ENCODE measurements at regions not wholly inside any gene's neighbourhood (a gene's known extent, or its start where the extent isn't known, plus 50 kb on each side); places are given as distances from the start of the nearest gene placed in this dataset.

DNA sequence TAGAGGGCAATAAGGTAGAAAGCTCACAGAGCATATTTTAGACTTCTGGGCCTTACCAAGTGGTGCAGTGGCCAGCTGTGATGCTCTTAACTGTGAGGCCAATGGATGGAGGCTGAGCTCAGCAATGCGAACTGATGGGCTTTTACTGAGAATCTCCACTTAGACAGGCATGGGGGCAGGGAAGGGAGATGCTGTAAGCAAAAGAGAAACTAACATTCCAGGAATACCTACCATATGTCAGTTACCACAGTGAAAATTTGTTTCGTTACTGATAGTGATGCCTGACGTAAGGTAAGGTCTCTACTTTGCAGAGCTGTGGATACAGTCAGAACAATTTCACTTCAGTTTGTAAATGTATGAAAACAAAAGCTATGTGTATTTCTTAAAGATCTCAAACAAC, 250.6 kb upstream of the ZFHX3 start:
- DNase-seq (ENCODE audit: low read depth in 1 of 2, low spot score in 1 of 2), result no peak
- no peak for TF ChIP-seq JUND (IDR thresholded peaks at IDR 0.05; ENCODE audit: low read depth)
- in situ Hi-C loops (cut with HindIII; ENCODE audit: low pct_unique_long_range_greater_than_20kb, low sequenced_read_pairs), result no loop called here

DNA sequence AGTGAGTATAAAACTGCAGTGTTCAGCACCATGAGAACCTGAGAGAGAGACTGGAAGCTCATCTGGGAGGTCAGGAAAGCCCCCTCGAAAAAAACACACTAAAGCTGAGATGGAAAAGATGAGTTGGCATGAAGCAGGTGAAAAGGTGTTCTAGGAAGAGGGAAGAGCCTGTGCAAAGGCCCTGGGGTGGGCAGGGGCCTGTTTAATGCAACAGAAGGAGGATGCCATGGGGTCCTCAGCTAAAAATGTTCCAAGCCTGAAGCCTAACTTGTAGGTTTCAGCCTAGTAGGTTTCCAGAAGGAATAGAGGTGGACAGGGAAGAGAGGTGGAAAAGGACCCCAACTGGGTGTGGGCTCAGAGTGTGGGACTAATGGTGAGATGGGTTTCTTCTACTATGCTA, 242.3 kb upstream of the ZFHX3 start:
- DNase-seq (ENCODE audit: low read depth in 1 of 2, low spot score in 1 of 2), result no peak
- in situ Hi-C loops (cut with HindIII; ENCODE audit: low pct_unique_long_range_greater_than_20kb, low sequenced_read_pairs), result no loop called here
- TF ChIP-seq JUND (IDR thresholded peaks at IDR 0.05; ENCODE audit: low read depth), result no peak

DNA sequence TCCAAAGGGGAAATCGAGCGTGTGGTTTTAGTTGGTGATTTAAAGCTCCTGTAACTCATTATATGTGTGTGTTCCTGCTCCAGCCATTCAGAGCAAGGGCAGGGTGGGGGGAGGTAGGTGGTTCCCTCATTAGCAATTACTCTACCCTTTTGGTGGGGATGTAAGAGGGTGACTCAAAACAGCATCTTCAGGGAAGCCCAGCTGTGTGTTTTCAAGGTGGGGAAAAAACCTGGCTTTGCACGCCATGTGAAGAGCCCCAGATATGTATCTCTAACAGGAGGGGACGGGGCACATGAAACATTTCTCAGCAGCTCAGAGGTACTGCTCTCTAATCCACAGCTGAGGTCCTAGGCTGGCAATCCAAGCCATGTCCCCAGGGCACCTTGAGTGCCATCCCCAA, 241.3 kb upstream of the ZFHX3 start:
- no peak for DNase-seq (ENCODE audit: low read depth in 1 of 2, low spot score in 1 of 2)
- no peak for TF ChIP-seq JUND (IDR thresholded peaks at IDR 0.05; ENCODE audit: low read depth)
- in situ Hi-C loops (cut with HindIII; ENCODE audit: low pct_unique_long_range_greater_than_20kb, low sequenced_read_pairs), result no loop called here

DNA sequence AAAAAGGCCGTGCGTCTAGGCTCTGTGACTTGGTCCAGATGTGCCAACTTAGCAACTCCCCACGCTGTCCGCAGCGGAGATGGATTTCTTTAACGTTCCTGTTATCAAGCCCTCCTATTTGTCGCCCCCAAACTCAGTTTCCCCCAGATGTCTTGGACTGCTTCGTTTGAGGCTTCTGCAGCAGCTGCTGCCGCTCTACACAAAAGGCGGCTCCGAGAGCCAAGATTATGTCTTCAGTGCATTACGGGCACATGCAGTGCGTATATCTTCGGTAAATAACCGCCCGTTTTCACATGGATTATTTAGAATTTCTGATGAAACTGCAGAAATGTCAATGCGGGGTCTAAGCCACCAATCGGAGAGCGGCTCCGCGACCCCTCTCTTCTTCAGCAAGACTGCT, 240.6 kb upstream of the ZFHX3 start:
- no peak for TF ChIP-seq JUND (IDR thresholded peaks at IDR 0.05; ENCODE audit: low read depth)
- DNase-seq (ENCODE audit: low read depth in 1 of 2, low spot score in 1 of 2), result no peak
- in situ Hi-C loops (cut with HindIII; ENCODE audit: low pct_unique_long_range_greater_than_20kb, low sequenced_read_pairs), result no loop called here

DNA sequence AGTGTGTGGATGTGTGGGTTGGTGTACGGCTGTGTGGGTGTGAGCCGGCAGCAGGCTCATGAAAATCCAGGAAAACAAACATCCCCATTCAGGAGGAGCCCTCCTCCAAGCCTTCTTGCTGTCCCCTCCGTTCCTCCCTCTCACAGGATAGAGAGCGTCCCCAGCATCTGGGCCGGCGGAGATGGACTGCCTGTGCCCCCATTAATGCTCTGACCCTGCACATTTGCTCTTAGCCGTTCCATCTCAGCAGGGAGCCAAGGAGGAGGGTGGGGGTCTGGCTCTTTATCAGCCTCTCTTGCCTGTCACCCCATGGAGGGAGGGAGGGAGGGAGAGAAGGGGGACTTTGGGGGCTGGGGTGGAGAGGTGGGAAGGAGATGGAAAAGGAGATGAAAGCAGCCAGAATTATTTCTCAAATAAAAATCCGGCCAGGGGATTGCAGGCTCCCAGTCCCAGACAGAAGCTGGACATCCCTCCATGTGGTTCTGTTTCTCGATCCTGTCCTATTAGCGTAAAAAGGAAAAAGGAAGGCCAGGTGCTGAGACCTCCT, 240.0 kb upstream of the ZFHX3 start:
- TF ChIP-seq JUND (IDR thresholded peaks at IDR 0.05; ENCODE audit: low read depth), result no peak
- no peak for DNase-seq (ENCODE audit: low read depth in 1 of 2, low spot score in 1 of 2)
- in situ Hi-C loops (cut with HindIII; ENCODE audit: low pct_unique_long_range_greater_than_20kb, low sequenced_read_pairs), result no loop called here

DNA sequence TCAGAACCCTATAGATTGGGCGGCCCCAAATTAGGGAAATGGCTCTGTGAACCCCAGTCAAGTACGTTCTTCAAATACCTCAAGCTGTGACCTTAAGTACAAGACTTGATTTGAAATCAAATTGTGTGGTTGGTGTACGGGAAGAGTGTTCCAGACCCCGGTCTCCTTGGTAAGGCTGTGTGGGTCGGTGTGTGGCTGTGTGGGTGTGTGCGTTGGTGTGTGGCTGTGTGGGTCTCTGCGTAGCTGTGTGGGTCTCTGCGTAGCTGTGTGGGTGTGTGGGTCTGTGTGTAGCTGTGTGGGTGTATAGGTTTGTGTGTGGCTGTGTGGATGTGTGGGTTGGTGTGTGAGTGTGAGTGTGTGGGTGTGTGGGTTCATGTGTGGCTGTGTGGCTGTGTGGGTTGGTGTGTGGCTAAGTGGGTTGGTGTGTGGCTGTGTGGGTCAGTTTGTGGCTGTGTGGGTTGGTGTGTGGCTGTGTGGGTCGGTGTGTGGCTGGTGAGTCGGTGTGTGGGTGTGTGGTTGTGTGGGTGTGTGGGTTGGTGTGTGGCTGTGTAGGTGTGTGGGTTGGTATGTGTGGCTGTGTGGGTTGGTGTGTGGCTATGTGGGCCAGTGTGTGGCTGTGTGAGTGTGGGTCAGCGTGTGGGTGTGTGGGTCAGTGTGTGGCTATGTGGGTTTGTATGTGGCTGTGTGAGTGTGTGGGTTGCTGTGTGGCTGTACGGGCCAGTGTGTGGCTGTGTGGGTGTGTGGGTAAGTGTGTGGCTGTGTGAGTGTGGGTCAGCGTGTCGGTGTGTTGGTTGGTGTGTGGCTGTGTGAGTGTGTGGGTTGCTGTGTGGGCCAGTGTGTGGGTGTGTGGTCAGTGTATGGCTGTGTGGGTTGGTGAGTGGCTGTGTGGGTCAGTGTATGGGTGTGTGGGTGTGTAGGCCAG, 238.7 kb upstream of the ZFHX3 start:
- no peak for TF ChIP-seq JUND (IDR thresholded peaks at IDR 0.05; ENCODE audit: low read depth)
- DNase-seq (ENCODE audit: low read depth in 1 of 2, low spot score in 1 of 2), result no peak
- in situ Hi-C loops (cut with HindIII; ENCODE audit: low pct_unique_long_range_greater_than_20kb, low sequenced_read_pairs), result no loop called here

DNA sequence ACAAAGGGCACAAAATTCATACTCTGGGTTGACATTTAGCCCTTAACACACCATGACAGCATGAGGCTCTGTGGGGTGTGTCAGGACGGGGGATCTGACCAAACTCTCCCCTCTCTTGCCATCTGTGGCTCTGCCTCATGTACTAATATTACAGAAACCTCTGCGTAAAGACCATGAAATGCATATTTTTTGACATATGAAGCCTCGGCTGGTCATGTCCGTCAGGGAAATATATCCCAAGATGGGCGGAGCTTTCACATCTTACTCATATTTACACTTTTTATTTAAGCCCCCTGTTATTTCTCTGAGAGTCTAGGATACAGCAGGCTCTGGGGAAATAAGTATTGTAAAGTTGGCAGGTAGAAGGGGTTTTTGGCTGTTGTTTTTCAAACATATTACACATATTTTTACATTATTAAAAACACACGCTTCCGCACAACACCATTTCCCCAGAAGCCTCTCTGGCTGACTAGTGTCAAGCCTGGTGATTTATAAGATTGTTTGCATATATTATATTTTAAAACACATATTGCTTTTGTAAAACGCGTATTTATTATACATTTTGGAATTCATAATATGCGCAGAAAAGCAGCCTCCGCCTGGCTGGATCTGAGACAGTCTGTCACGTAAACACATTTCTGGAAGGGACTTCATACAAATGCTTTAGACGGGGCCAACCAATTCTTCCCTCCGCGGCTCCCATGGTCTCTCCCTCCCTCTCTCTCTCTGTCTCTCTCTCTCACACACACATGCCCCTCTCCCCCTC, 237.7 kb upstream of the ZFHX3 start:
- in situ Hi-C loops (cut with HindIII; ENCODE audit: low pct_unique_long_range_greater_than_20kb, low sequenced_read_pairs), result no loop called here
- no peak for DNase-seq (ENCODE audit: low read depth in 1 of 2, low spot score in 1 of 2)
- no peak for TF ChIP-seq JUND (IDR thresholded peaks at IDR 0.05; ENCODE audit: low read depth)

DNA sequence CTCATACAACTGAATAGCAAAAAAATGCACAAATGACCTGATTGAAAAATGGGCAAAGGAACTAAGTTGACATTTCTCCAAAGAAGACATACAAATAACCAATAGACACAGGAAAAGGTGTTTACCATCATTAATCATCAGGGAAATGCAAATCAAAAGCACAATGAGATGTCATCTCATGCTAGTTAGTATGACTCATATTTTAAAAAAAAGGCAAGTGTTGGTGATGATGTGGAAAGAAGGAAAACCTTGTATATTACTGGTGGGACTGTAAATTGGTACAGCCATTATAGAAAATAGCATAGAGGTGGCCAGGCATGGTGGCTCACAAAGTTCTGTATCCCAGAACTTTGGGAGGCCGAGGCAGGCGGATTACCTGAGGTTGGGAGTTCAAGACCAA, 232.5 kb upstream of the ZFHX3 start:
- in situ Hi-C loops (cut with HindIII; ENCODE audit: low pct_unique_long_range_greater_than_20kb, low sequenced_read_pairs), result no loop called here
- no peak for TF ChIP-seq JUND (IDR thresholded peaks at IDR 0.05; ENCODE audit: low read depth)

DNA sequence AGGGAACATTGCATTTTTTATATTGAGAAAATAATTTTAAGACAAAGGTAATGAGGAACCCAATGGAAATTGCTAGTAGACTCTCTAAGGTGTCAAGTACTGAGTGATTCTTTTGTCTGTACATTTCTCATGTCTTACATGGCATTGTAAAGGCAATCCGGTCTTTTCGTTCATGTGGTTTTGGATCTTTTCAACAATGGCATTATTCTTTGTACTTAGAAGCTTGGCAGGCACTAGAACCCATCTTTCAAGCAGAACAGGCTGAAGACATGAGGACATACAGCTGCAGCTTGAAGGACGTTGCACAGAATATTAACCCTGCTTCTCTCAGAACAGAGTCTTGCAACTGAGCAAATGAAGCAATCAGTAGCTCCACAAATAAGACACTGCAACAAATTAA, 231.5 kb upstream of the ZFHX3 start:
- in situ Hi-C loops (cut with HindIII; ENCODE audit: low pct_unique_long_range_greater_than_20kb, low sequenced_read_pairs), result no loop called here
- TF ChIP-seq JUND (IDR thresholded peaks at IDR 0.05; ENCODE audit: low read depth), result no peak
- no peak for DNase-seq (ENCODE audit: low read depth in 1 of 2, low spot score in 1 of 2)

More for the DNA sequence above, 232.5 kb upstream of the ZFHX3 start:
- no peak for DNase-seq (ENCODE audit: low read depth in 1 of 2, low spot score in 1 of 2)

DNA sequence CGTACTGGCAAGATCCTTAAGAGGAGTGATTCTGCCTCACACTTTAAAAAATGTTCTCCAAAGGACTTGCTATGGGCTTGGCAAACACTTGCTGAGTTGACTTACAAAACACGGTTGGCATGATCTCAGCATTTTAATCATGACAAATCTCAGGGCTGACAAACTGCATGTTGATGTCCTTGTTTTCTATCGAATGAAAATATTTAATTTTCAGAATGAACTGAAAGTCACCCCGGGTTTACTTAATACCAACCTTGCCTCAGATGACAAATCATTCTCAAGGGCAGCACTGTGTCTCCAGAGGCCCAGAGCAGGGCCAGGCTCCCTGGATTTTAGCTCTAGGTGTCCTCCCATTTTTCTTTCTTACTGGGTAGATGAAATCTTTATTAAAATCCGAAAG, 229.1 kb upstream of the ZFHX3 start:
- in situ Hi-C loops (cut with HindIII; ENCODE audit: low pct_unique_long_range_greater_than_20kb, low sequenced_read_pairs), result no loop called here
- TF ChIP-seq JUND (IDR thresholded peaks at IDR 0.05; ENCODE audit: low read depth), result no peak
- DNase-seq (ENCODE audit: low read depth in 1 of 2, low spot score in 1 of 2), result no peak

DNA sequence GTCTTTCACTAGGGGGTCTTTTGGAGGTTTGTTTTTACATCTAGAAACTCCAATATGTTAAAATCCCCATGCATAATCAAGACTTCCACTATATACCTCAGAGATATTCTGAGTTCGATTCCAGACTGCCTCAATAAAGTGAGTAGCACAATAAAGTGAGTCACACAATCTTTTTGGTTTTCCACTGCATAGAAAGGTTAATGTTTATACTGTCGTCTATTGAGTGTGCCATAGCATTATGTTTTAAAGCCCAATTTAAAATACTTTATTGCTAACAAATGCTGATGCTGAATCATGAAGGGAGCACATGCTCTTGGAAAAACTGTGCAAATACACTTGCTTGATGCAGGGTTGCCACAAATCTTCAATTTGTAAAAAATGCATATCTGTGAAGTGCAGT, 227.5 kb upstream of the ZFHX3 start:
- TF ChIP-seq JUND (IDR thresholded peaks at IDR 0.05; ENCODE audit: low read depth), result no peak
- DNase-seq (ENCODE audit: low read depth in 1 of 2, low spot score in 1 of 2), result no peak
- in situ Hi-C loops (cut with HindIII; ENCODE audit: low pct_unique_long_range_greater_than_20kb, low sequenced_read_pairs), result no loop called here

DNA sequence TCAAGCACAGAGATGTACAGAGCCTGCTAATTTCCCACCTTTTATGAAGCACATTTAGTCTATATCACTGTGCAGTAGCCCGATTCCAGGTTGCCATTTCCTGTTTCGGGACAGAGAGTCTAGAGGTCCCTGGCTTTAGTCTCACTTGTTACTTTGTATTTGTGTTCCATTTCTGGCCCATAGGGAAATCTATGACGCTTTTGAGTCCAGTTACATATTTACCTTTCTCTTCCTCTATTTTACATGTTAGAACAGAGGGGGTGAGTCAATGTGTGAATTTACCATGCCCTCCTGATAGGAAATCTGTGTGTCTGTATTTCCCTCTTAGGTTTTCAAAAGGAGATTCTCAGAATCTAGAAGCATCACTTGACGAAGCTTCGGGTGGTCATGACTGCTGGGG, 227.1 kb upstream of the ZFHX3 start:
- in situ Hi-C loops (cut with HindIII; ENCODE audit: low pct_unique_long_range_greater_than_20kb, low sequenced_read_pairs), result no loop called here
- no peak for TF ChIP-seq JUND (IDR thresholded peaks at IDR 0.05; ENCODE audit: low read depth)
- no peak for DNase-seq (ENCODE audit: low read depth in 1 of 2, low spot score in 1 of 2)

DNA sequence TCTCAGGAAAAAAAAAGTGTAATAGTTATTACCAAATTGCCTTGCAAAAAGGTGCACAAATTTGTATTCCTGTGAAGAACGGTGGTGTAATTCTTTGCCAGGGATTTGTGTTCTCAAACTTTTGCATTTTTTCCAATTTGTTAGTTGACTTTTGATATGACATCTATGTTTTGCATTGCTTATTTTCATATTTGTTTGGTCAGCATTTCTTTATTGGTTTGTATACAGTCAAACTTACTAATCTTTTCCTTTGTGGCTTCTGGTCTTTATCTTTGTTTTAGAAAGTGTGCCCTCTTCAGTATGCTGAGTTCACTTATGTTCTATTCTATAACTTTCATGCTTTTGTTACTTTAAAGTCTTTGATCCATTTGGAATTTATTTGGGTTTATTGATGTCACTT, 226.2 kb upstream of the ZFHX3 start:
- in situ Hi-C loops (cut with HindIII; ENCODE audit: low pct_unique_long_range_greater_than_20kb, low sequenced_read_pairs), result no loop called here
- DNase-seq (ENCODE audit: low read depth in 1 of 2, low spot score in 1 of 2), result no peak
- TF ChIP-seq JUND (IDR thresholded peaks at IDR 0.05; ENCODE audit: low read depth), result no peak

Data from T47D (cell line).